ENCODE measurements at regions not wholly inside any gene's neighbourhood (a gene's known extent, or its start where the extent isn't known, plus 50 kb on each side); places are given as distances from the start of the nearest gene placed in this dataset.

DNA sequence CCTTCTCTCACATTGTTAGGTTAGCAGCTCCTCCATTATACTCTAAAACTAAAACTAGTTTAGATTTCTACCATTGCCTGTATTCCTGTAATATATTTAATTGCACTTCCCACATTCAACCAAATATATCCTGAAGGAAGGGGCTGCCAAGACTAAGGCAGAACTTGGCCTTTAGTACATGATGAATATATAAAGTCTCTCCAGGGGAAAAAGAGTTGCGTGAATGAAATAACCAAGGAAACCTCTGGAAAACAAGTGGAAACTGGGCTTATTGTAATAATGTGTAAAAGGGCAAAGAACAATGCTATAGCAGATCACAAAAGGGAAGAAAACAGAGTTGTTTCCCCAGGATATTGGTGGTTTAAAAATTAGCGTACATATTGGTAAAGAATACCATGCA, 1012.5 kb upstream of the PRMT6 start:
- H3K4me1 ChIP-seq (ENCODE audit: low read depth): no peaks in the 10 kb centered on the region
- H3K36me3 ChIP-seq: no peaks in the 10 kb centered on the region
- H3K27ac ChIP-seq: no peak overlapping the region
- DNase-seq (ENCODE audit: low read depth in 1 of 2, low spot score in 1 of 2): no peak
- H3K4me3 ChIP-seq: no peak overlapping the region
- TF ChIP-seq, protein P1, sequence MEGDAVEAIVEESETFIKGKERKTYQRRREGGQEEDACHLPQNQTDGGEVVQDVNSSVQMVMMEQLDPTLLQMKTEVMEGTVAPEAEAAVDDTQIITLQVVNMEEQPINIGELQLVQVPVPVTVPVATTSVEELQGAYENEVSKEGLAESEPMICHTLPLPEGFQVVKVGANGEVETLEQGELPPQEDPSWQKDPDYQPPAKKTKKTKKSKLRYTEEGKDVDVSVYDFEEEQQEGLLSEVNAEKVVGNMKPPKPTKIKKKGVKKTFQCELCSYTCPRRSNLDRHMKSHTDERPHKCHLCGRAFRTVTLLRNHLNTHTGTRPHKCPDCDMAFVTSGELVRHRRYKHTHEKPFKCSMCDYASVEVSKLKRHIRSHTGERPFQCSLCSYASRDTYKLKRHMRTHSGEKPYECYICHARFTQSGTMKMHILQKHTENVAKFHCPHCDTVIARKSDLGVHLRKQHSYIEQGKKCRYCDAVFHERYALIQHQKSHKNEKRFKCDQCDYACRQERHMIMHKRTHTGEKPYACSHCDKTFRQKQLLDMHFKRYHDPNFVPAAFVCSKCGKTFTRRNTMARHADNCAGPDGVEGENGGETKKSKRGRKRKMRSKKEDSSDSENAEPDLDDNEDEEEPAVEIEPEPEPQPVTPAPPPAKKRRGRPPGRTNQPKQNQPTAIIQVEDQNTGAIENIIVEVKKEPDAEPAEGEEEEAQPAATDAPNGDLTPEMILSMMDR (IDR thresholded peaks at IDR 0.05; ENCODE audit: low read depth, low read length): no peak
- H3K9me3 ChIP-seq (ENCODE audit: low read depth): peaks cover 3% of the 10 kb centered on the region
- no peaks in the 10 kb centered on the region for H3K27me3 ChIP-seq

DNA sequence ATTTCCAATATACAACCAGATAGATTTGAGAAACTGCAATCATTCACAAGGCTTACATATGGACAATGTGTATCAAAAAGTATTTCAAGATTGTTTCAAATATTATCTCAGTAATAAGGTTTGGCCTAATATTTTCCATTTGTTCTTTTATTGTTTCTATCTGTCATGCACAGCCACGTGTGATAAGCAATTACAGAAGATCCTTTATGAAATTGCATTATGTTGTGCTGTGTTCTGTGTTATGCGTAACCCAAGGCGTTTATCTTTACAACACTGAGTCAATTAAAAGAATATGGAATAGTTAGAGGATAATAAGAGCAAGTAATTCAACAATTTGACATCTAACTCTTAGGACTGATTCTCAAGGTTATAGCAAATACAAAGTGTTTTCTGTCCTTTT, 1009.3 kb upstream of the PRMT6 start:
- TF ChIP-seq, protein P1 (IDR thresholded peaks at IDR 0.05; ENCODE audit: low read depth, low read length): no peak
- Histone ChIP-seq H3K4me1 (ENCODE audit: low read depth) (no peaks in the 10 kb centered on the region), H3K27me3 (no peaks in the 10 kb centered on the region), H3K4me3 (no peak overlapping the region), H3K27ac (no peak overlapping the region), H3K36me3 (no peaks in the 10 kb centered on the region), H3K9me3 (ENCODE audit: low read depth) (no peaks in the 10 kb centered on the region)
- DNase-seq (ENCODE audit: low read depth in 1 of 2, low spot score in 1 of 2): no peak

DNA sequence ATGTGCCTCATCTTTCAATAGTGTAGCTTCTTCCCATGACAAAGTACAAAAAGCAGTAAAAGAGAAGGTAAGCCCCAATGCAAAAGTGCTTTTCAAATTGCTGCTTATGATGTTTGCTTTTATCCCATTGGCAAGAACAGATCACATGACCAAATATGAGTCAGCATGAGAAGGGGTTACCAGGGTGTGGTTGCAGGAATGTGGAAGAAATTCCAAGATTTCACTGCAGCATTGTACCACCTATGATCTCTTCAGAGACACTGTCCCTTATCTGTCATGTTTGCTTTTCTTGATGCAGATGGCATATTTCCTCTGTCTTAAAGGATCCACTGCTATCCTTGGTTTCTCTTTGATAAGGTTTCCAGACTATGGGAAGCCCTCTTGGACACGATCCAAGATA, 1006.9 kb upstream of the PRMT6 start:
- Histone ChIP-seq H3K9me3 (ENCODE audit: low read depth) (no peaks in the 10 kb centered on the region), H3K4me3 (no peak overlapping the region), H3K27me3 (no peaks in the 10 kb centered on the region), H3K27ac (no peak overlapping the region), H3K4me1 (ENCODE audit: low read depth) (no peaks in the 10 kb centered on the region), H3K36me3 (no peaks in the 10 kb centered on the region)
- DNase-seq (ENCODE audit: low read depth in 1 of 2, low spot score in 1 of 2): no peak
- TF ChIP-seq, protein P1 (IDR thresholded peaks at IDR 0.05; ENCODE audit: low read depth, low read length): no peak

DNA sequence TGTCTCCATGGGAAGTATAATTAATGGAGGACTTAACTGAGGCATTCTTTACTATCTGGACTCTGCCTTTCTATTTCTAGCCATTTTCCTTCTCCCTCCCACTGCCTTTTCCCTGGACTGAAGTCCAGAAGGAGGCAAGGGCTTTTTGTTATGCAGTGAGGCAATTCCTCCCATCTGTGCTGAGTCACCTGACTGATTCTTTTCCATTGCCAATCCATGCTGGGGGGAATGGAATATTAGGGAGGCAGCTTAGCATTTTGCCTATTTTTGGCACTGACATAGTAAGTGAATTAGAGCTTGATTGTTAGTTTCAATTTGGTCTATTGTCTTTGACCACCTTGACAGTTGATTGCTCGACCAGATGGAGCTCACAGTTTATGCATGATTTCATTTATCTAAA, 1000.6 kb upstream of the PRMT6 start:
- H3K4me1 ChIP-seq (ENCODE audit: low read depth): no peaks in the 10 kb centered on the region
- H3K27me3 ChIP-seq: no peaks in the 10 kb centered on the region
- no peak overlapping the region for H3K4me3 ChIP-seq
- H3K27ac ChIP-seq: no peak overlapping the region
- H3K36me3 ChIP-seq: no peaks in the 10 kb centered on the region
- TF ChIP-seq, protein P1 (IDR thresholded peaks at IDR 0.05; ENCODE audit: low read depth, low read length): no peak
- DNase-seq (ENCODE audit: low read depth in 1 of 2, low spot score in 1 of 2): no peak
- no peaks in the 10 kb centered on the region for H3K9me3 ChIP-seq (ENCODE audit: low read depth)

DNA sequence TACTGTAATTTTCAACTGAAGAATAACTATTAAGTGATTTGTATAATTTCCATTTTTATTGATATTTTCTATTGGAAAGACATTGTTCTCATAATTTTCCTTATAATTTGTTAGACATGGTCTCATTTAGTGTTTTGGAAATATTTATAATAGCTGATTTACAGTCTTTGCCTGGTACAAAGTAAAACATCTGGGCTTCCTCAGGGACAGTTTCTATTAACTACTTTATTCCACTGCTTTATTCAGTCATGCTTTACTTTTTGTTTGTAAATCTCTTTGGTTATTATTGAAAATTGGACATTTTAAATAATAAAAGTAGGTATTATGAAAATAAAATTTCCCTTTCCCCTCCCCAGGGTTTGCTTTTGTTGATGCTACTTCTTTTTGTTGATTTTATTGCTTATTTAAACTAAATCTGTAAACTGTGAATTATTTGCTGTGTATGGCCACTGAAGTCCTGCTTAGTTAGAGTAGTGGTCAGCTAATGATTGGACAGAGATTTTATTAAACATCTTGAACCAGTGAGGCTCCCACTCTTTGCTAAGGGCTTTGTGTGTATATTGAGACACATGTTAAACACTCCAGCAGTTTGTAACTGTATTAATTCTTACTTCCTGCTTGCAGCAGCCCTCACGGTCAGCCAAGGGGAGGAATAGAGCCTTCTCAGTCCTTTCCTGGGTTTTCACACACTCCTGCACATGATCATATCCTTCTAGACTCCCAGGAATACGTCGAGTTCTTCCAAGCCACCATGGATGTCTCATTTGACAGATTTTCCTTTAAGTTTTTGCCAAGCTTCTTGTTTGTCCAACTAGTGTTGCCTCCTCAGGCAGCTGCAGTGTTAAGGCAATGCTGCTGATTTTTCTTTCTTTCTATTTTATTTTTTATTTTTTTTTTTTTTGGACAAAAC, 994.6 kb upstream of the PRMT6 start:
- Histone ChIP-seq H3K9me3 (ENCODE audit: low read depth) (no peaks in the 10 kb centered on the region), H3K4me1 (ENCODE audit: low read depth) (no peaks in the 10 kb centered on the region), H3K27me3 (no peaks in the 10 kb centered on the region), H3K4me3 (no peak overlapping the region), H3K36me3 (no peaks in the 10 kb centered on the region), H3K27ac (no peak overlapping the region)
- TF ChIP-seq, protein P1 (IDR thresholded peaks at IDR 0.05; ENCODE audit: low read depth, low read length): no peak
- no peak for DNase-seq (ENCODE audit: low read depth in 1 of 2, low spot score in 1 of 2)

Data from cardiac muscle cell (in vitro differentiated cells and primary cell).